Activated CD8-positive, alpha-beta memory T cell treated with anti-CD3 and anti-CD28 coated beads for 1 hour (primary cell): ENCODE measurements at regions not wholly inside any gene's neighbourhood (a gene's known extent, or its start where the extent isn't known, plus 50 kb on each side); places are given as distances from the start of the nearest gene placed in this dataset.

Experiments used
- DNase-seq, 2 donors: peaks; one replicate each; pipeline ENCODE4 v3.0.0-alpha.2; 2020; ENCODE audit warnings: low read depth in 1 of 2; ENCODE audit errors: extremely low read depth in 1 of 2

GRCh38 chr10:107443813-107444212 is 279.3 kb upstream of the SORCS1 start:
- no peak for DNase-seq

DNA sequence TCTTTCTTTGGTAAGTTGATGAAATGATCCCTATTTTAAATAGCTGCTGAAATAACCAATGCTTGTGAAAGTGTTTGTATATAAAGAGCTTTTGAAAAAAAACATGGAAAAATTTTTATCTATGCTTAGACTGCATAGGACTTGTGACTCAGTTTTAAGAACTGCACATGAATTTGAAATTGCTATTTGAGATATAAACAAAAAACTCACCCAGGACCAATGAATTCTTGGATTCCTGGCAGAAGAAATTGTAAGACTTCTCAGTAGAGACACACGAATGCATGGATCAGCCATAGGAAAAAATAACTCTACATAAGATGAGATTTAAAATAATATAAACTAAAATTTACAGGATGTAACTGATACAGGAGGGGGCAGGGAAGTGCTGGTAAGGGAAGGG is 278.8 kb upstream of the SORCS1 start:
- no peak for DNase-seq

DNA sequence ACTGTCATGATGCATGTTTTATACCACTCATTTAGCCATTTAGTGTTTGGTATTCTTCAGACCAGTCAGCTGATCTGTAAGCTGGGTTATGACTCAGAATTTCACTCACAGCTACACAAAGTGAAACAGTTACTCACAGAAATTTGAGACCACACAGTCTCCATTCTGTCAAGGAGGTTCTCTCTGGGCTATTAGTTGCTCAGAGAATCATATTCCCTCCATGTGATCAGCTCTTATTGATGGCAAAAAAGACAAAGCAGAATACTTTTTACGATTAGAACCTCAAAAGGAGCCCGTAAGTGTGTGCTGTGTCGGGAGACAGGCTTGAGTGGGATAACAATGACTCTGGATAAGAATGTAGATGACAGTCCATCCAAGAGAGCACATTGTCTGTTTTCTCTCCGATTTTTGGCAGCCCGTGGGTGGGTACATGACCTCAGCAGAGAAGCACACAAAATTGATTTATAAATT is 277.6 kb upstream of the SORCS1 start:
- DNase-seq, result no peak

DNA sequence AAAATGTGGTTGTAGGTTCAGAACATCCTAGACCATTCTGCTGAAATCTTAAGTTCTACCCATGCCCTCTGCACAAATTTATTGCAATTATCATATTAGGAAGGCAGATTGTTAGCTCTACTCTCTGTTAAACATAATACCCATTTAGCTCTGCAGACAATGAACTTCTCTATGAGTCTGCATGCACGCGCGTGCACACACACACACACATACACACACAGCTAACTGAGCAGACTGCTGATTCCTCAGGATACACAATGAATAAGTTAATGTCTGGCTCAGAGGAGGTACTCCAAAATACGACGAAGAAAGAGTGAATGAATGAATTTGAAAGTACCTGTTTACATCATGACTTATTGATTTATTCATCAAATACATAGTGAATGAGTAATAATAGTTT is 276.2 kb upstream of the SORCS1 start:
- no peak for DNase-seq

GRCh38 chr10:107437921-107438320 is 273.4 kb upstream of the SORCS1 start:
- DNase-seq, result no peak

- DNase-seq, result no peak
Measured at GRCh38 chr10:107436568-107436967, 272.1 kb upstream of the SORCS1 start.

DNA sequence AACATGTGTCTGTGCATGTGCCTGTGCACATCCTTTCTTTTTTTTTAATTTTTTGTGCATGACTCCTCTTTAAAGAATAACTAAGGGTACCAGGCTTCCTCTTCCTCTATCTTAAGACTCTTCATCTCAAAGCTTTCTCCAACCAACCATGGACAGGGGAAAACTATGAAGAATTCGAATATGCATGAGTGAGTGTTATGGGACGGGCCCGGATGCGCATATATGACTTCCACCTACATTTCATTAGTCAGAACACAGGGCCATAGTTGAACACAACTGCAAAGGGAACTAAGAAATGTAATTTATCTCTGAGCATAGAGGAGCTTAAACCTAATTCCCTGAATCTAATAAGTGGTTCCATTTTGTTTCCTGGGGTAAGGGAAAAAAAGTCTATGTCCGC is 270.3 kb upstream of the SORCS1 start:
- DNase-seq, result no peak

GRCh38 chr10:107434201-107434600 is 269.7 kb upstream of the SORCS1 start:
- DNase-seq, result no peak

DNA sequence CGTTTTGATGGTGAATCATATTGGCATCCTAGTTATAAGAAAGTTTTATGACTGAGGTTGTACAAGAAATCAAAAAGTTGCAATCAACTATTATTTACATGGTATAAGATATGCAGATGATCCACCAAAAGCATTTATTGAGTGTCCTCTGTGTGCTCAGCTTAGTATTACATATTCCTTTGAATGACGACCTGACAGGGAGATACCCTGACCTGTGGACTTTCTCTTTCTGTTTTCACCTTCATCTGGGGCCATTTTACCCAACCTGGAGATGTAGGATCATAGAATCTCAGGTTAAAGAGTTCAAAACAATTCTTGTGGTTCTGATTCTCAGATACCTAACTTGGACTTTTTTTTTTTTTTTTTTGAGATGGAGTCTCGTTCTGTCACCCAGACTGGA is 269.1 kb upstream of the SORCS1 start:
- no peak for DNase-seq

GRCh38 chr10:107430446-107430845 is 265.9 kb upstream of the SORCS1 start:
- DNase-seq, result no peak

GRCh38 chr10:107427016-107427415 is 262.5 kb upstream of the SORCS1 start:
- DNase-seq, result no peak

DNA sequence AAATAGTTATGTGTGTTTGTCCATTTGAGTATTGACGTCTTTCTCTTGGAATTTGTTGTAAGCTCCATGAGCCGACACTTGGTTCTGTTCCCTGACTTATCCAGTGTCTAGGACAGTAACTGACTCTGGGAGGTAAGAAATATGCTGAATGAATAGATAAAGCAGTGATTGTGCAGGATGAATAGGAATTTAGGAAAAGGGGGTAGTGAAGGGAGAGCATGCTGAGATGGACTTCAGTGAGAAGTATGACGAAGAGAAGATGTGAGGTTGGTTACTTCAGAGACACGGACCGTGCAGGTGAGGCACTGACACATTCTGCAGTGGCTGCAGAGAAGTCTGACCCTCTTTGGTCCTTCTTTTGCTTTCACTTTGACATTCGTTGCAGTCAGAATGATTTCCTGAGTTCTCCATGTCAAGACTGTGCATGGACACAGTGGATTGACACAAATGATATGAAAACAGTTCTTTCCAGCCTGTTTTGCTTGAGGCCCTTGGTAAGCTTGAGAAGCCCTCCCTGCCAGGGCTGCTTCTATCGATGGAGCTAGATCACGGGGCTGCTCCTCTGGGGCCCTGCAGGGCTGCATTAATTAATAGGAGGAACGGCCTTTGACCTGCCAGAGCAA is 261.5 kb upstream of the SORCS1 start:
- DNase-seq, result no peak

DNA sequence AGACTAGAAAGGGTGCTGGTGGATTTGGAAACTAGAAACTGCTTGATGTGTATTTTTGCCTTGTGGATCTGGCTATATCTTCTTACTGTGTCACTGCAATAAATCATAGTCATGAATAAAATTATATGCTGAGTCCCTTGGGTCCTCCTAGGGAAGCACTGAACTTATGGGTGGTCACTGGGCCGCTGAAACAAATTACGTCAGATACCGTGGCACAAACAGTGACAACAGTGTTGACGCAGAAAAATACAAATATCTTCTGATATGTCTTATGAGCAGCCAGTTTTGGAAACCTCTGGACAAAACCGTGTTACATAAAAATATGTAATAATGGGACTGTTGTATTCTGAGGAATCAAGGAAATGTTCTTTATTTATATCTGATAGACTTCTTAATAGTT is 260.1 kb upstream of the SORCS1 start:
- no peak for DNase-seq

DNA sequence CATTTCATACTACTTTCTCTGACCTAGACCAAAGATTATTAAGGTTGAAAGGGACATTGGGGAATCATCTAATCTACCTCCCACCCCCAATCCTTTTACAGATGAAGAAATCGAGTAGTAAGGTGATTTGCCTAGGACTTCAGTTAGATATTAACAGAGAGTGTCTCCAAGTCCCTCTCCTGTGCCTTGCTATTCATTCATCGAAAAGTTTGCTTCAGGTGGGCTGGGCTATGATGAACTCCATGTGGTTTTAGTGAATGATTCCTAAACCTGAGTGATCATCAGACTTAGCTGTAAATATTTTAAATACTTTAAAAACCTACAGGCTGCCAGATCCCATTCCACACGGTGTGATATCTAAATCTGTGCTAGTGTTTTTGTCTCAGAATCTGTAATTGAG is 259.4 kb upstream of the SORCS1 start:
- no peak for DNase-seq

GRCh38 chr10:107422681-107423080 is 258.2 kb upstream of the SORCS1 start:
- no peak for DNase-seq

- DNase-seq, result no peak
Measured at GRCh38 chr10:107420196-107420595, 255.7 kb upstream of the SORCS1 start.

DNA sequence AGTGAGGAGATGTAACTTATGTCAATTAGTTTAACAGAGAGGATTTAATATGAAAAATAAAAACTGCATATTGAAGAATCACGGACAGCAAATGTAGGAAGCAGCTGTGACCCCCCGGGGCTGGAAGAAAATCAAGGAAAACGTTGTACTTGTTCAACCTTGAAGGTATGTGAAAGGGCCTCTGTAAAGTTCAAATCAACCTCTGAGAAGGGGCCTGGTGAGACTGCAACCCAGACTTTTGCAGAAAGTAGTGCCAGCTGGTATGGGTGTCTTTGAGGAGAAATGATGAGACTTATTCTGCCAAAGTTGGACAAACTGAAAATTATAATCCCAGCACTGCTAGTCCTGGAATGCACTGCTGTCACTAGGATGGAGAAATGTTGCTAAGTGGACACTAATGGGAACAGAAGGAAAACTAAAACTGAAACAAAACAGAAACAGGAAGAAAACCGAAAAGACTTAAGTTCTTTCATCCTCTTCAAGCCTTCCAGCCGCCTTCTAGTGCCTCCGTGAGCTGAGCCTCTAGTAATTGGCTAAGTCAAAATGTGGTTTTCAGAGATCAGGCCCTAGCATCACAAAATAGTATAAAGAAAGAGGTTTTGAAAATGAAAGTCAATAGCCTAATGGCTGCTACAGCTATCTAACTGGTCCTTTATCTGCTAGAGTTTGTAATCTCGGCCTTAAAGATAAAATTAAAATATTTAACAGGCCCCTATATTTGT is 253.7 kb upstream of the SORCS1 start:
- DNase-seq, result no peak

GRCh38 chr10:107417446-107417845 is 252.9 kb upstream of the SORCS1 start:
- no peak for DNase-seq

DNA sequence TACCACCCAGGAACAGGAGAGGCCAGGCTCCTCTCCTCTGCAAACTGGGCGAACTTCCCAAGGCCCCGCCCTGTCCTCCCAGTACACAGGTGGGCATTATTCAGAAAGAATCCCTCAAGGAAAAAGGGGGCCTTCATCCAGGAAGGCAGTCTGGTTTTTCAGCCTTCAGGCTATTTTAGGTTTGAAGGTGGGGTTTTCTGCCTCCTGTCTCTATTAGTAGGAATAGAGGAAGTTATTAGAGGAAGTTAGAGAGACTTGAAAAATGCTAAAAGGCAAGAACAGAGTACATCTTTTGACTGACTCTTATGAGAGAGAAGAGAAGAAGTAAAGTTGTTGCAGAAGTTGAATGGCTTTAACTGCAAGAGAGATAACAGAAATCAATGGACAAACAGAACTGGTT is 250.9 kb upstream of the SORCS1 start:
- DNase-seq, result no peak

- DNase-seq, result no peak
Measured at GRCh38 chr10:107413971-107414370, 249.5 kb upstream of the SORCS1 start.

GRCh38 chr10:107409522-107409921 is 245.0 kb upstream of the SORCS1 start:
- DNase-seq, result no peak

DNA sequence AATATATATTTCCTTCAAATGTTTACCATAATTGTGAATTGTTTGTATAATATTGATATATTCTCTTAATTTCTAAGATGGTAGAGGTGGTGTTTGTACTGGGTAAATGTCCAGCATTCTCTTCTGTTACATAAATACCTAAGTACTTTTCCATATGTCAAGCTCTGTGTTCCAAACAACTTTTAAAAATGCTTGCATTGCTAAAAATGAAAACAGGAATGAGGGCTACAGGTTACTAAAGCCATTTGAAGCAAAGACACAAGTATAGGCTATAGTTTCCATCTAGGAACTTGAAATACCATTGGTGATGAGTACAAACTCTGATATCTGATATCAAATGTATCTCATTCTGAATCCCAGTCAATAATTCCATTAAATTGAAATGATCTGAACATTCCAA is 233.6 kb upstream of the SORCS1 start:
- no peak for DNase-seq

DNA sequence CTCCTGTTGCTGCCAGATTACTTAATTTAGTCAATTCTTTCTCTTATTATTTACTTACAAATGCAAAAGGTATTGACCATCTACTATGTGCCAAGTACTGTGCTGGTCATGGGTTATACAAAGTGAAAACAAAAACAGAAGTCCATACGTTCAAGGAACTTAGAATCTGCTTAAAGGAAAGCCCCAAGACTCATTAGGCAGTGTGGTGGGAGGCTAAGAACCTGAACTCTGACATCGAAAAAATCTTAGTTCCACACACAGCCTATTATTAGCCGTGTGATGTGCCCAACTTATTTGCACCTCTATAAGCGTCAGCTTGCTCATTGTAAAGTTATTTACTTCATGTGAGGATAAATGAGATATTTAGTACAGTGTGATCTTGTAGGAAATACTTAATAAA is 227.4 kb upstream of the SORCS1 start:
- DNase-seq, result no peak
